MM.1S (cell line): ENCODE measurements at regions not wholly inside any gene's neighbourhood (a gene's known extent, or its start where the extent isn't known, plus 50 kb on each side); places are given as distances from the start of the nearest gene placed in this dataset.

Source experiments
- EZH2 ChIP-seq: fragments of 300-600 bp; sonication (generic); optimal IDR thresholded peaks from 2 replicates; pipeline ENCODE3; 2017; ENCODE audit warnings: low read depth, mild to moderate bottlenecking, antibody characterized with exemption, low read length, mixed read lengths
- EZH2phosphoT487 ChIP-seq: fragments of 300-600 bp; sonication (generic); IDR thresholded peaks from 2 replicates; pipeline ENCODE4 v1.6.1; 2018; ENCODE audit warnings: antibody characterized with exemption, low read length
- TF ChIP-seq, protein P1 (sequence below): fragments of 300-600 bp; sonication (generic); IDR thresholded peaks from 2 replicates; pipeline ENCODE4 v1.5.1; 2016; ENCODE audit warnings: antibody characterized with exemption, low read length, mixed read lengths

DNA sequence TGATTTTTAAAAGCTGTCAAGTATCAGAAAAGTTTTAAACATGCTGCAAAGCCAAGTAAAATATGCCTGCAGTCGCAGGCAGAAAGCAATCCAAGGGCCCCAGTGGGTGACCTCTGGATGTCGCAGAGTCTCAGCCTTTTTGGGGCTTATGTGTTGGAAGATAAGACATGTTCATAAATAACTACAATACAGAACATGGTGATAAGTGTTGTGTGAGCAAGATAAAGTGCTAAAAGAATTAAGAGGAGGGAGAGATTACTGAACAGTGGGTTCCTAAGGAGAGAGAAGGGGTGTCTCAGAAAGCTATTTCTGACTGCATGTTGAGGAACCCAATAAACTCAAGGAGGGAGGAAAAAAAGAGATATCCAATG is 78.9 kb upstream of the ADRB2 start:
- TF ChIP-seq EZH2 = no peak
- TF ChIP-seq, protein P1, sequence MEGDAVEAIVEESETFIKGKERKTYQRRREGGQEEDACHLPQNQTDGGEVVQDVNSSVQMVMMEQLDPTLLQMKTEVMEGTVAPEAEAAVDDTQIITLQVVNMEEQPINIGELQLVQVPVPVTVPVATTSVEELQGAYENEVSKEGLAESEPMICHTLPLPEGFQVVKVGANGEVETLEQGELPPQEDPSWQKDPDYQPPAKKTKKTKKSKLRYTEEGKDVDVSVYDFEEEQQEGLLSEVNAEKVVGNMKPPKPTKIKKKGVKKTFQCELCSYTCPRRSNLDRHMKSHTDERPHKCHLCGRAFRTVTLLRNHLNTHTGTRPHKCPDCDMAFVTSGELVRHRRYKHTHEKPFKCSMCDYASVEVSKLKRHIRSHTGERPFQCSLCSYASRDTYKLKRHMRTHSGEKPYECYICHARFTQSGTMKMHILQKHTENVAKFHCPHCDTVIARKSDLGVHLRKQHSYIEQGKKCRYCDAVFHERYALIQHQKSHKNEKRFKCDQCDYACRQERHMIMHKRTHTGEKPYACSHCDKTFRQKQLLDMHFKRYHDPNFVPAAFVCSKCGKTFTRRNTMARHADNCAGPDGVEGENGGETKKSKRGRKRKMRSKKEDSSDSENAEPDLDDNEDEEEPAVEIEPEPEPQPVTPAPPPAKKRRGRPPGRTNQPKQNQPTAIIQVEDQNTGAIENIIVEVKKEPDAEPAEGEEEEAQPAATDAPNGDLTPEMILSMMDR = no peak
- TF ChIP-seq EZH2phosphoT487 = no peak
